ENCODE measurements at regions not wholly inside any gene's neighbourhood (a gene's known extent, or its start where the extent isn't known, plus 50 kb on each side); places are given as distances from the start of the nearest gene placed in this dataset.

DNA sequence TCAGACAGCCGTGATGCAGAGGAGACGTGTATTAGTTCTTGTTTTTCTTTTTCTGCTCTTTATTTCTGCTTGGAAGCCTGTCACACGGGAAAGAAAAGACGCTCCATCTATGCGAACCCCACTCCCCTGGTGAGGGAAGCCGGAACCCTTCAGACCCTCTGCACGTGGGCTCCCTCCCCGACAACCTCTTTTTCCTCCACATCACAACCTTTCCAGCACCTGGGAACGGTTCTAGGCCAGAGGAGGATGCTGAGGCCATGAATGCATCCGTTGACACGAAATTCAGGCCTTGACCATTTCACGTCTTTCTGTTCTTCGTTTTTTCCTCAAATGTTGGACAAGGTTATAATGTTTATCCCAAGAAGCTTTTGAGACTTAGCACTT is 85.3 kb upstream of the WNT7B start:
- TF ChIP-seq, protein P1, sequence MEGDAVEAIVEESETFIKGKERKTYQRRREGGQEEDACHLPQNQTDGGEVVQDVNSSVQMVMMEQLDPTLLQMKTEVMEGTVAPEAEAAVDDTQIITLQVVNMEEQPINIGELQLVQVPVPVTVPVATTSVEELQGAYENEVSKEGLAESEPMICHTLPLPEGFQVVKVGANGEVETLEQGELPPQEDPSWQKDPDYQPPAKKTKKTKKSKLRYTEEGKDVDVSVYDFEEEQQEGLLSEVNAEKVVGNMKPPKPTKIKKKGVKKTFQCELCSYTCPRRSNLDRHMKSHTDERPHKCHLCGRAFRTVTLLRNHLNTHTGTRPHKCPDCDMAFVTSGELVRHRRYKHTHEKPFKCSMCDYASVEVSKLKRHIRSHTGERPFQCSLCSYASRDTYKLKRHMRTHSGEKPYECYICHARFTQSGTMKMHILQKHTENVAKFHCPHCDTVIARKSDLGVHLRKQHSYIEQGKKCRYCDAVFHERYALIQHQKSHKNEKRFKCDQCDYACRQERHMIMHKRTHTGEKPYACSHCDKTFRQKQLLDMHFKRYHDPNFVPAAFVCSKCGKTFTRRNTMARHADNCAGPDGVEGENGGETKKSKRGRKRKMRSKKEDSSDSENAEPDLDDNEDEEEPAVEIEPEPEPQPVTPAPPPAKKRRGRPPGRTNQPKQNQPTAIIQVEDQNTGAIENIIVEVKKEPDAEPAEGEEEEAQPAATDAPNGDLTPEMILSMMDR (IDR thresholded peaks at IDR 0.05 in 4 of 5, conservative IDR thresholded peaks at IDR 0.05 in 1 of 5): no peak
- TF ChIP-seq POLR2A (IDR thresholded peaks at IDR 0.05): no peak
